Right lobe of liver (tissue), 6 donors: ENCODE measurements at regions not wholly inside any gene's neighbourhood (a gene's known extent, or its start where the extent isn't known, plus 50 kb on each side); places are given as distances from the start of the nearest gene placed in this dataset.

Experiments used
- ATAC-seq, 4 donors: fragments of 200-7000 bp; cut with Tn5 transposase; one replicate each; pipeline ENCODE4 v1.9.1; 2020; ENCODE audit warnings: mild to moderate bottlenecking in 4 of 4, moderate library complexity in 4 of 4
- DNase-seq, 3 donors: peaks; one replicate each; pipeline ENCODE4 v3.0.0-alpha.2; 2020
- H3K27ac ChIP-seq, 3 donors: fragments of 200-600 bp; one replicate each; pipeline ENCODE4 v1.8.0; 2022
- H3K27me3 ChIP-seq, 2 donors: fragments of 200-600 bp; one replicate each; pipeline ENCODE4 v1.8.0; 2022
- H3K36me3 ChIP-seq, 4 donors: fragments of 200-600 bp; sonication (generic) in 1 of 4; one replicate each; pipeline versions ENCODE4 v1.5.1 to v1.8.0; 2017 to 2022; ENCODE audit warnings: control low read depth in 1 of 4
- H3K4me1 ChIP-seq, 4 donors: fragments of 200-600 bp; sonication (generic) in 1 of 4; one replicate each; pipeline versions ENCODE4 v1.5.1 to v1.8.0; 2017 to 2022; ENCODE audit warnings: control low read depth in 1 of 4
- H3K4me3 ChIP-seq, 3 donors: fragments of 200-600 bp; one replicate each; pipeline ENCODE4 v1.8.0; 2022
- H3K9me3 ChIP-seq, 4 donors: fragments of 200-600 bp; sonication (generic) in 1 of 4; one replicate each; pipeline versions ENCODE4 v1.5.1 to v1.8.0; 2017 to 2022; ENCODE audit warnings: control low read depth in 1 of 4
- POLR2A ChIP-seq: fragments of 450-650 bp; IDR thresholded peaks from one replicate; pipeline ENCODE4 v1.6.1; 2017; ENCODE audit warnings: antibody characterized with exemption, mild to moderate bottlenecking
- WGBS: methylation state at CpG from one replicate; pipeline ENCODE4 v1.1.6; 2018; ENCODE audit warnings: low coverage, low lambda C conversion rate; ENCODE audit not compliant: insufficient coverage; ENCODE audit errors: missing lambda C conversion rate; 5-methylcytosine and 5-hydroxymethylcytosine counted together
- intact Hi-C, 2 donors: fragments of 100-400 bp; cut with DNase I; formaldehyde crosslinking; loops; one replicate each; pipeline versions ENCODE4 v1.11.2 to v1.14.1; 2022
- TF ChIP-seq, protein P1 (sequence below), 4 donors: fragments of 200-600 bp in 3 of 4; fragments of 450-650 bp in 1 of 4; IDR thresholded peaks; one replicate each; pipeline versions ENCODE4 v1.5.1 to v1.8.0; 2016 to 2022; ENCODE audit warnings: antibody characterized with exemption in 4 of 4, mild to moderate bottlenecking in 2 of 4
- donor health status: DM: no; HTN: yes; CAD: no.
- donor health status: DM: no; HTN: no; CAD: no.
- donor health status: DM: no; HTN: no; CAD: no.
- donor health status: DM: no; HTN: yes; CAD: no.
- donor health status: DM: no; HTN: yes; CAD: no.

GRCh38 chr20:60327971-60328660 is 369.9 kb downstream of the CDH26 start:
- Histone ChIP-seq H3K36me3 (no peaks in the 10 kb centered on the region), H3K4me1 (no peaks in the 10 kb centered on the region), H3K9me3 (no peaks in the 10 kb centered on the region), H3K4me3 (no peak overlapping the region), H3K27ac (no peak overlapping the region), H3K27me3 (no peaks in the 10 kb centered on the region)
- no peak for DNase-seq
- ATAC-seq = no peak
- TF ChIP-seq, protein P1, sequence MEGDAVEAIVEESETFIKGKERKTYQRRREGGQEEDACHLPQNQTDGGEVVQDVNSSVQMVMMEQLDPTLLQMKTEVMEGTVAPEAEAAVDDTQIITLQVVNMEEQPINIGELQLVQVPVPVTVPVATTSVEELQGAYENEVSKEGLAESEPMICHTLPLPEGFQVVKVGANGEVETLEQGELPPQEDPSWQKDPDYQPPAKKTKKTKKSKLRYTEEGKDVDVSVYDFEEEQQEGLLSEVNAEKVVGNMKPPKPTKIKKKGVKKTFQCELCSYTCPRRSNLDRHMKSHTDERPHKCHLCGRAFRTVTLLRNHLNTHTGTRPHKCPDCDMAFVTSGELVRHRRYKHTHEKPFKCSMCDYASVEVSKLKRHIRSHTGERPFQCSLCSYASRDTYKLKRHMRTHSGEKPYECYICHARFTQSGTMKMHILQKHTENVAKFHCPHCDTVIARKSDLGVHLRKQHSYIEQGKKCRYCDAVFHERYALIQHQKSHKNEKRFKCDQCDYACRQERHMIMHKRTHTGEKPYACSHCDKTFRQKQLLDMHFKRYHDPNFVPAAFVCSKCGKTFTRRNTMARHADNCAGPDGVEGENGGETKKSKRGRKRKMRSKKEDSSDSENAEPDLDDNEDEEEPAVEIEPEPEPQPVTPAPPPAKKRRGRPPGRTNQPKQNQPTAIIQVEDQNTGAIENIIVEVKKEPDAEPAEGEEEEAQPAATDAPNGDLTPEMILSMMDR (IDR thresholded peaks at IDR 0.05) = no peak
- no peak for TF ChIP-seq POLR2A
- intact Hi-C loops = no loop called here
- WGBS = 60% methylated on average over 1 of the region's 4 CpGs

GRCh38 chr20:60330461-60330860 is 372.2 kb downstream of the CDH26 start:
- TF ChIP-seq, protein P1 (IDR thresholded peaks at IDR 0.05) = no peak
- TF ChIP-seq POLR2A = no peak
- DNase-seq = no peak
- ATAC-seq = no peak
- Histone ChIP-seq H3K27ac (no peak overlapping the region), H3K9me3 (no peaks in the 10 kb centered on the region), H3K27me3 (no peaks in the 10 kb centered on the region), H3K36me3 (no peaks in the 10 kb centered on the region), H3K4me1 (no peaks in the 10 kb centered on the region), H3K4me3 (no peak overlapping the region)
- WGBS = 30% methylated on average over 3 of the region's 3 CpGs
- intact Hi-C loops = no loop called here

- Histone ChIP-seq H3K9me3 (no peaks in the 10 kb centered on the region), H3K4me3 (no peak overlapping the region), H3K27me3 (no peaks in the 10 kb centered on the region), H3K4me1 (no peaks in the 10 kb centered on the region), H3K36me3 (no peaks in the 10 kb centered on the region), H3K27ac (no peak overlapping the region)
- intact Hi-C loops = no loop called here
- ATAC-seq (no peak), DNase-seq (no peak)
- TF ChIP-seq POLR2A = no peak
- TF ChIP-seq, protein P1 (IDR thresholded peaks at IDR 0.05) = no peak
- WGBS = 70% methylated on average over 10 of the region's 11 CpGs
Measured at GRCh38 chr20:60331688-60332300, 373.6 kb downstream of the CDH26 start.

DNA sequence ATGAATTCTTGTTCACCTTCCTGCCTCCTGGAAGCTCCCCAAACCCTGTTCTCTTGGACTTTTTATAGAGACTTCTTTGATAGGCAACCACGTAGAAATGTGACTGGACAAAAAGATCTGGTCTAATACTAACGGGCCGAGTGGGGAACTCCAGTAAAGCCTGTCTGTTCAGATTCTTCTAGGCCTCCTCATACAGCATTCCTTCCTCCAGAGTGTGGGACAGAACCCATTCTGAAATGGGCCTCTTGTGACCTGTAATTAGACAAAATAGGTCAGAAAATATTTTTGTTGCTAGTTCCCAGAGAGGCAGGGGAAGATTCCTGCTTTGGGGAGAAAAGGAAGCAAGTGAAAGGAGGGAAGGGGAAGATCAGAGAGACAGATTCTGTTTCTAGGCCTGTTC is 374.3 kb downstream of the CDH26 start:
- DNase-seq (no peak), ATAC-seq (no peak)
- H3K27ac ChIP-seq = no peak overlapping the region
- 41% methylated on average over 3 of the region's 3 CpGs for WGBS
- H3K4me3 ChIP-seq = no peak overlapping the region
- no peaks in the 10 kb centered on the region for H3K4me1 ChIP-seq
- no peak for TF ChIP-seq POLR2A
- TF ChIP-seq, protein P1 (IDR thresholded peaks at IDR 0.05) = no peak
- intact Hi-C loops = no loop called here
- no peaks in the 10 kb centered on the region for H3K9me3 ChIP-seq
- no peaks in the 10 kb centered on the region for H3K27me3 ChIP-seq
- no peaks in the 10 kb centered on the region for H3K36me3 ChIP-seq
